CD4-positive, CD25-positive, alpha-beta regulatory T cell (primary cell): ENCODE measurements at regions not wholly inside any gene's neighbourhood (a gene's known extent, or its start where the extent isn't known, plus 50 kb on each side); places are given as distances from the start of the nearest gene placed in this dataset.
"Not testable (repeated sequence)": the region's sequence is repeated elsewhere in the genome, so short reads cannot be mapped to it uniquely, and the experiment has no call there.

Experiments used
- ATAC-seq, 2 donors: fragments of 150-1000 bp; cut with Tn5 transposase; one replicate each; pipeline ENCODE4 v1.10.0; 2021; ENCODE audit warnings: low read depth in 2 of 2, moderate number of reproducible peaks in 2 of 2, moderate library complexity in 1 of 2
- DNase-seq, 3 donors: peaks; one replicate each; pipeline versions ENCODE4 v3.0.0 to v3.0.0-alpha.2; 2012 to 2022; ENCODE audit warnings: mixed read lengths in 1 of 3
- H3K27ac ChIP-seq: one replicate; pipeline ENCODE4 v1.7.0; 2013; ENCODE audit warnings: mild to moderate bottlenecking, low read length; ENCODE audit not compliant: insufficient read depth, poor library complexity, severe bottlenecking
- H3K27me3 ChIP-seq: one replicate; pipeline ENCODE4 v1.7.0; 2013; ENCODE audit warnings: low read length; ENCODE audit not compliant: control insufficient read depth, insufficient read depth
- H3K36me3 ChIP-seq: one replicate; pipeline ENCODE4 v1.7.0; 2013; ENCODE audit warnings: mild to moderate bottlenecking, low read length, moderate library complexity; ENCODE audit not compliant: control insufficient read depth, insufficient read depth
- H3K4me1 ChIP-seq: 2 replicates; pipeline ENCODE4 v1.7.0; 2013; ENCODE audit warnings: mild to moderate bottlenecking, low read length; ENCODE audit not compliant: insufficient read depth, control insufficient read depth, poor library complexity, severe bottlenecking
- H3K4me3 ChIP-seq: one replicate; pipeline ENCODE4 v1.7.0; 2013; ENCODE audit warnings: low read depth, mild to moderate bottlenecking, low read length, moderate library complexity
- H3K9me3 ChIP-seq, 2 experiments: 1 replicate in 1 of 2; 2 replicates in 1 of 2; pipeline ENCODE4 v1.7.0; 2013; ENCODE audit warnings: low read length in 2 of 2, mild to moderate bottlenecking in 1 of 2, moderate library complexity in 1 of 2; ENCODE audit not compliant: control insufficient read depth in 2 of 2
- H3K27ac Mint-ChIP-seq, 3 donors: one replicate each; pipeline ENCODE4 v1.8.0; 2020 to 2022; ENCODE audit warnings: mild to moderate bottlenecking in 3 of 3, mixed read lengths in 3 of 3, moderate library complexity in 2 of 3
- H3K27me3 Mint-ChIP-seq: one replicate; pipeline ENCODE4 v1.8.0; 2022; ENCODE audit warnings: mild to moderate bottlenecking, mixed read lengths
- H3K36me3 Mint-ChIP-seq: one replicate; pipeline ENCODE4 v1.8.0; 2020; ENCODE audit warnings: mixed read lengths
- H3K4me1 Mint-ChIP-seq, 4 donors: one replicate each; pipeline ENCODE4 v1.8.0; 2020 to 2022; ENCODE audit warnings: mixed read lengths in 4 of 4, mild to moderate bottlenecking in 1 of 4
- H3K4me3 Mint-ChIP-seq, 4 donors: one replicate each; pipeline ENCODE4 v1.8.0; 2020 to 2022; ENCODE audit warnings: mild to moderate bottlenecking in 4 of 4, mixed read lengths in 4 of 4, moderate library complexity in 3 of 4
- H3K9me3 Mint-ChIP-seq, 7 donors: one replicate each; pipeline ENCODE4 v1.8.0; 2020 to 2022; ENCODE audit warnings: mixed read lengths in 7 of 7, mild to moderate bottlenecking in 3 of 7, moderate library complexity in 2 of 7

DNA sequence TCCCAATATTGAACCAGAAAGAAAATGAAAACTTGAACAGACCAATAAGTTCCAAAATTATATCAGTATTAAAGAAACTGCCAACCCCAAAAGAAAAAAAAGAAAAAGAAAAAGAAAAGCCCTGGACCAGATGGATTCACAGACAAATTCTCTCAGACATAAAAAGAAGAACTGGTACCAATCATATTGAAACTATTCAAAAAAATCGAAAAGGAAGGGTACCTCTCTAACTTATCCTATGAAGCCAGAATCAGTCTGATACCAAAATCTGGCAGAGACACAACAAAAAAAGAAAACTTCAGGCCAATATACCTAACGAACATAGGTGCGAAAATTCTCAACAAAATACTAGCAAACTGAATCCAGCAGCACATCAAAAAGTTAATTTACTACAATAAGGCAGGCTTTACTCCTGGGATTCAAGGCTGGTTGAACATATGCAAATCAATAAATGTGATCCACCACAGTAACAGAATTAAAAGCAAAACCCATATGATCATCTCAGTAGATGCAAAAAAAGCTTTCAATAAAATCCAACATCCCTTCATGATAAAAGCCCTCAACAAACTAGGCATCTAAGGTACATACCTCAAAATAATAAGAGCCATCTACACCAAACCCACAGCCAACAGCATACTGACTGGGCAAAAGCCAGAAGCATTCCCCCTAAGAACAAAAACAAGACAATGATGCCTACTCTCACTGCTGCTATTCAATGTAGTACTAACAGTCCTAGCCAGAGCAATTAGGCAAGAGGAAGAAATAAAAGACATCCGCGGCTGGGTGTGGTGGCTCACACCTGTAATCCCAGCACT is 1495.2 kb downstream of the SPATA31A7 start:
- not testable (repeated sequence) for H3K27me3 Mint-ChIP-seq, ATAC-seq, H3K4me3 Mint-ChIP-seq, DNase-seq, H3K9me3 Mint-ChIP-seq, H3K27ac ChIP-seq, H3K9me3 ChIP-seq, H3K27me3 ChIP-seq, H3K27ac Mint-ChIP-seq, H3K36me3 ChIP-seq, H3K36me3 Mint-ChIP-seq, H3K4me1 ChIP-seq, H3K4me1 Mint-ChIP-seq, H3K4me3 ChIP-seq

GRCh38 chr9:62686313-62686712 is 1496.5 kb downstream of the SPATA31A7 start:
- not testable (repeated sequence) for H3K27ac ChIP-seq, H3K4me1 Mint-ChIP-seq, H3K4me1 ChIP-seq, DNase-seq, ATAC-seq, H3K27me3 ChIP-seq, H3K4me3 Mint-ChIP-seq, H3K9me3 Mint-ChIP-seq, H3K36me3 Mint-ChIP-seq, H3K4me3 ChIP-seq, H3K27ac Mint-ChIP-seq, H3K9me3 ChIP-seq, H3K27me3 Mint-ChIP-seq, H3K36me3 ChIP-seq

- H3K27ac ChIP-seq, H3K27me3 Mint-ChIP-seq, H3K4me1 Mint-ChIP-seq, H3K27ac Mint-ChIP-seq, H3K4me3 ChIP-seq, H3K27me3 ChIP-seq, H3K9me3 Mint-ChIP-seq, H3K36me3 Mint-ChIP-seq, H3K4me1 ChIP-seq, DNase-seq, H3K9me3 ChIP-seq, H3K4me3 Mint-ChIP-seq, ATAC-seq, H3K36me3 ChIP-seq: not testable (repeated sequence)
Measured at GRCh38 chr9:62693019-62693418, 1503.2 kb downstream of the SPATA31A7 start.

GRCh38 chr9:62711317-62711716 is 1521.5 kb downstream of the SPATA31A7 start:
- not testable (repeated sequence) for H3K9me3 ChIP-seq, H3K4me3 ChIP-seq, H3K27ac Mint-ChIP-seq, H3K27me3 Mint-ChIP-seq, DNase-seq, H3K36me3 ChIP-seq, ATAC-seq, H3K27ac ChIP-seq, H3K4me1 Mint-ChIP-seq, H3K9me3 Mint-ChIP-seq, H3K4me1 ChIP-seq, H3K27me3 ChIP-seq, H3K4me3 Mint-ChIP-seq, H3K36me3 Mint-ChIP-seq

- not testable (repeated sequence) for H3K4me1 ChIP-seq, H3K27me3 Mint-ChIP-seq, H3K36me3 ChIP-seq, H3K4me3 Mint-ChIP-seq, H3K36me3 Mint-ChIP-seq, H3K27me3 ChIP-seq, H3K9me3 ChIP-seq, H3K4me3 ChIP-seq, ATAC-seq, H3K27ac Mint-ChIP-seq, H3K9me3 Mint-ChIP-seq, DNase-seq, H3K27ac ChIP-seq, H3K4me1 Mint-ChIP-seq
Measured at GRCh38 chr9:62725580-62725979, 1535.7 kb downstream of the SPATA31A7 start.

- not testable (repeated sequence) for H3K9me3 Mint-ChIP-seq, H3K36me3 ChIP-seq, H3K4me3 ChIP-seq, H3K27ac ChIP-seq, H3K27ac Mint-ChIP-seq, H3K27me3 Mint-ChIP-seq, H3K27me3 ChIP-seq, H3K4me3 Mint-ChIP-seq, H3K36me3 Mint-ChIP-seq, H3K9me3 ChIP-seq, ATAC-seq, H3K4me1 ChIP-seq, H3K4me1 Mint-ChIP-seq, DNase-seq
Measured at GRCh38 chr9:62730229-62731000, 1540.6 kb downstream of the SPATA31A7 start.

DNA sequence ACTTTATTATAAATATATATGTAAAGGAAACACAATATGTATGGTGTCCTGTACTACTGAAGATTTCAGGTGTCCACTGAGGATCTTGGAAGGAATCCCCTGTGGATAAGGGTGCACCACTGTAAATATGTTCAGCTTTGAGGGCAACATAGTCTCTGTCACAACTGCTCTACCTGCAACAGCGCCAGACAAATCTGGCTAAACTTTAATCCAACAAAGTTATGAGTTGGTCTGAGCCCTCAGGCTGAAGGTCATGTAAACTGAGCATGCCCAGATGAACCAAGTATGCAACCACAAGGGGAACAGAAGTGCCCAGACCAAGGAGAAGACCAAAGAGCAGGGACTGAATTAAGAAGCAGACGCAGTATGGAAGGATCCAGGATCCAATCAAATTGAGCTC is 1541.2 kb downstream of the SPATA31A7 start:
- not testable (repeated sequence) for H3K36me3 ChIP-seq, H3K4me3 Mint-ChIP-seq, DNase-seq, H3K27me3 ChIP-seq, H3K36me3 Mint-ChIP-seq, H3K27ac ChIP-seq, H3K4me1 Mint-ChIP-seq, H3K27ac Mint-ChIP-seq, H3K4me1 ChIP-seq, H3K9me3 Mint-ChIP-seq, H3K9me3 ChIP-seq, H3K27me3 Mint-ChIP-seq, ATAC-seq, H3K4me3 ChIP-seq

- H3K9me3 Mint-ChIP-seq, H3K36me3 Mint-ChIP-seq, H3K4me3 ChIP-seq, H3K4me1 Mint-ChIP-seq, ATAC-seq, DNase-seq, H3K36me3 ChIP-seq, H3K27ac Mint-ChIP-seq, H3K27me3 ChIP-seq, H3K9me3 ChIP-seq, H3K27me3 Mint-ChIP-seq, H3K27ac ChIP-seq, H3K4me1 ChIP-seq, H3K4me3 Mint-ChIP-seq: not testable (repeated sequence)
Measured at GRCh38 chr9:62737004-62737606, 1547.3 kb downstream of the SPATA31A7 start.
